HG03378 (cell line): ENCODE measurements at regions not wholly inside any gene's neighbourhood (a gene's known extent, or its start where the extent isn't known, plus 50 kb on each side); places are given as distances from the start of the nearest gene placed in this dataset.

Experiments used
- ATAC-seq: cut with Tn5 transposase; IDR thresholded peaks from one replicate; pipeline ENCODE4 v1.9.1; 2021; ENCODE audit warnings: mild to moderate bottlenecking, moderate library complexity; ENCODE audit not compliant: unreplicated experiment

DNA sequence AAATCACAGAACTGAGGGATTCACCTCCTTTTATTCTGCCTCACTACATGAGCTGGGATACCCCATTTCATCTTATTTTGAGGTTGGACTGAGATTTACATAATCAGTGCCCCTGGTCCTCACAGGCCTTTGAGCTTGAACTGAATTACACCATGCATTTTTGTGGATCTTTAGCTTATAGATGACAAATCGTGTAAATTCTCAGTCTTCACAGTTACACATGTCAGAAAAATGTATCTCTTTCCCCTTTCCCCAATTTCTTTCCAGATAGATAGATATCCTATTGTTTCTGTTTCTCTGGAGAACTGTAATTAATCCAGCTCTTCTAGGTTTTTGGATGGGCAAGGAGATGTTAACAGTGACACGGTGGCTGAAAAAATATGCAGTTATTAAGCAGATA, 1778.9 kb upstream of the SEL1L start:
- ATAC-seq = no peak

DNA sequence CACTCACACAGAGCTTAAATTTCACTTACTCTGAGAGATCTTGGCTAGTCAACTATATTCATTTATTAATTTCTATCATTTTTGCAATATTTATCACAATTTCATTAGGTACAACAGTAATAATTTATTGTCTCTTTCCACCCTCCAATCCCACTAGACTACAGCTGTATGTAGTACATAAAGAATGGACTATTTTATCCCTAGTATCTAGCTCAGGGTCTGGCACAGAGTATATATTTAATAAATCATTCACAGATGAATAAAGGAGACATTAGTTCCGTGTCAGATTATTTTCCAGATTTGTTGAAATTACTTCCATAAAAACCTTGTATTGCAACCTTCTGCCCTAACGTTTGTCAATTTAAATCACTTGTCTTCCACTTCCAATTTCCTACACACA, 1781.1 kb upstream of the SEL1L start:
- ATAC-seq = no peak

DNA sequence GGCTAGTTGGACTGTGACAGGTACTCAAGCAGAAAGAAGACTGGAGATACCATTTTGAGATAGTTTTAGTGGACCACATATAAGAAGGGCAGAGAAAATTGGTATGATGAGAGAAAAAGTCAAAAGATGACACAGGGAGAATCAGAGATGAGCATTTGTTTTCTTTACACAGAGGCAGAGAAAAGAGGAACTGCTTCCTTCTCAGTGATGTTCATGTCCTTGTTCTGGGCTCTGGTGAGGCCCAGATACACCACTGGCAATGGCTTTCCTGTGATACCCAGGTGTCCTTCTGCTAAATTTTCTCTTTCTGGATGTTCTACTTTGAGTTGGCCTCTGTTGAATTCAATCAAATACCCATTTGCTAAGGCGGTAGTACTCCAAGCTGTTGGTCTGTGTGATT, 1782.7 kb upstream of the SEL1L start:
- no peak for ATAC-seq

DNA sequence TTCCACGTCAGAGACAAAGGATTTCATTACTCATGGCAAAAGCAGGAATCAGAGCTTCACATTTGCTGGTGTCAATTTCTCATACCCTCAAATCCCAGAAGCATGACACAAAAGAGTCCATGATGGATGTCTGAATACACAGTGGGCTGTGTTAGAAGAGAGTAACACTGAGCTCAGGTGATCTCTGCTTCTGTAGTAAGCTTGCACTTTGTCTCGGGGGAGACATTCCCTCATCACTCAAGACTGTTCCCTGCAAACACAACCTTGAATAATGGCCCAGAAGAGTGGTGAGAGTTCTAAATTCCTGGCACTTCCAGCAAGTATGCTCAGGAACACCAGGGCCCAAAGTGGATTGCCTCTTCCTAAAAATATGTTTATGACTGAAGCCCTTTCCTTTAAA, 1787.2 kb upstream of the SEL1L start:
- ATAC-seq = no peak

DNA sequence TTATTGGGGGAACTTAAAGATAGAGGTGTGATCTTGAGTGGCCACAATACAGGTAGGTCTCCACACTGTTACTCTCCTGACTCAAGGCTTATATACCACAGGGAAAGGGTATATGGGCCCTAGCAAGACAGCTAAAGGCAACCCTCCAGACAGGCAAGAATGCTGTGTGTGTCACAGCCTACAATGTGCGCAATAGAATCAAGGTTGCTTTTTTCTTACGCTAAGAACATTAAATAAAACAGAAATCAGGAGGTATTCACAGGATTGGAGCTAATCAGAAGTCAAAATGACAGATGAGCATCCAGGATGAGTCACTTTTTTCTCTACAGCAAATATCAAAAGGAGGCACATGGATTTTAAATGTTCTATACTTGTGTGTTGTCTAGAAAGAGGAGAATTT, 1797.9 kb upstream of the SEL1L start:
- no peak for ATAC-seq

DNA sequence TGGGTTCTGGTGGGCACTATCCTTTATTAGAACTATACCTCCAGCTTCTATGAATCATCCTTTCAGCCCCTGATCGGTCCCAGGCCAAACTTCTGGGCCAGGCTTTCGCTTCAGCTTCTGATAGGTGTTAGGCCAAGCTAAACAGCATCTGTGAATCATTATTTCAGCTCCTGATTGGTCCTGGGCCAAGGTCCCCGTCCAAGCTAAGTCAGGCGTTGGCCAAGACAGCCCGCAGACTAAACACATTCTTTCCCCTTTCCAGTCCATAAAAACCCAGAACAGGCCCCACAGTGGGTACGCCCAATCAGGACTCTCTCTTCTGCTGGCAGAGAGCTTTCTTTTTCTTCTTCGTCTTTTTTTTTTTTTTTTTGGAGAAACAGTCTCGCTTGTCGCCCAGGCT, 1808.9 kb upstream of the SEL1L start:
- no peak for ATAC-seq

DNA sequence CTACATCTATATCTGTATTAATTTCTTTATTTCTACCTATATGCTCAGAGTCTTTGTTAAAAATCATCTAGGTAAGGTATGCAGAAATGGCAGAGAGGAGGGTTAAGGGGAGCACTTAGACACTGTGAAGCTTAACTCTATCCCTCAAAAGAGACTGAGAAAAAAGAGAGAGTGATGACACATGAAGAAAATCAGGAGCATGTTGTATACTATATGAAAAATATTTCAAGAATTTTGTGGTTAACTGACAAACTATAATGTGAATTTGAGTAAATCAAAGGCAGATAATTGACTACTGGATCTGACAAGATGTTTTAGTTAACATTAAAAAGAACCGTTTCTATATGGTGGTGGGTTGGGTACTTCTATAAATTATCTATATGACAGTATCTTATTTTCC, 1814.2 kb upstream of the SEL1L start:
- ATAC-seq = no peak

DNA sequence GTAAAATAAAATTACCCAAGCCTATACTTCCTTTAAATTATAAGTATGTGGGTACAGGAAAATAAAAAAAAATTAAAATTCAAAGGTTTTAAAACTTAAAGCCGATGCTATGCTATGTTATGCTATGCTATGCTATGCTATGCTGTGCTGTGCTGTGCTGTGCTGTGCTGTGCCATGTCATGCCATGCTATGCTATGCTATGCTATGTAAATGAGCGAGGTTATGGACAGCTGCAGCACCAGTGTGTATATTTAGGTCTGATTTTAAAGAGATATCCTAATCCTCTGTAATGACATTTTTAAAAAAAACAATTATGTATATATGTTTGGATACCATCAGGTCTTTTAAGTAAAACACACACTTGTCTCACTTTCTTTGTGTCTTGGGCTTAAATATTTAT, 1822.0 kb upstream of the SEL1L start:
- ATAC-seq = no peak

DNA sequence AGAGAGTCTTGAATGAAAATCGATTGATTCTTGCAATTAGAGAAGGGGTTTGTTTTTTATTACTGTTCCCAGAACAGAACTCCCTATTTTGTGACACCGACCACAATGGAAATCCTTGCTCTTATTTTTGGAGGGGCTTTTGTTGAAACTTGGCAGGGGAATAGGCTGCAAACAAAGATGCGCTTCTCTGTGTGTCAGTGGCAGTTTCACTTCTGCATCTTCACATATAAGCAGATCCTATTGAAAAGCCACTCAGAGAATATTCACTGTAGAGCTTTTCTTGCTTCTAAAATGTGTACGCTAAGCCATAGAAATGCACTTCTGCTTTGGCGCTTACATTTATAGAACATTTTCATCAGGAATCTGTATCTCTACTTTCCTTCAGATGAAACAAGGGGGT, 1822.4 kb upstream of the SEL1L start:
- ATAC-seq = no peak

DNA sequence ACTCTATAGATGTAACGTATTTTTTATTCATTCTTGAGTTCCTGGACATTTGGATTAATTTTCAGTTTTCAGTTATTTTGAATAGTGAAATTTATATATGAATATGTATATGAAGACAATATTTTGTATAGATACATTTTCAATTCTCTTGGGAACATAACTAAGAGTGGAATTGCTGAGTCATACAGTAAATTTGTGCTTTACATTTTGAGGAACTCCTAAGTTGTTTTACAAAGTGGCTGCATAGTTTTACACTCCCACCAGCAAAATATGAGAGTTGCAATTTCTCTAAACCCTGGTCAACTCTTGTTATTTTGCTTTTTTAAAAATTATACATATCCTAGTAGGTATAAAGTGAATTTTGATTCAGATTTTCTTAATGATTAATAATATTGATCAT, 1838.6 kb upstream of the SEL1L start:
- no peak for ATAC-seq

DNA sequence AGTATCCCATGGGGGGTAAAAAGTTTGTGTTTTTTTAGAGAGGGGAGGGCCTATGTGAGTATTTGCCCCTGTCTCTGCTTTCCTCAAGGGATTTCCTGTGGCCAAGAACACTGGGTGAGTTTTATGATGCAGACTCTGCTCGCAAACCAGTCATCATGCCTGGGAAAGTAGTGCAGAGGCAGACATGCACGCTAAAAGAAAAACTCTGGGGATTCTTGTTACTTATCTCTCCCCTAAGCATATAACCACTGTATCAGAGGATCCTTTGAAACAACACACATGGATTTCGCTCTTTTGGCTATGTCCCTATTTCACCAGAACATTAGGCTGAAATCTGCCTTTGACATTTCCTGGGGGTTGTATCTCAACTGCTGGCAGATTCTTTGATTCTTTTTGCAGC, 1845.8 kb upstream of the SEL1L start:
- ATAC-seq = no peak

DNA sequence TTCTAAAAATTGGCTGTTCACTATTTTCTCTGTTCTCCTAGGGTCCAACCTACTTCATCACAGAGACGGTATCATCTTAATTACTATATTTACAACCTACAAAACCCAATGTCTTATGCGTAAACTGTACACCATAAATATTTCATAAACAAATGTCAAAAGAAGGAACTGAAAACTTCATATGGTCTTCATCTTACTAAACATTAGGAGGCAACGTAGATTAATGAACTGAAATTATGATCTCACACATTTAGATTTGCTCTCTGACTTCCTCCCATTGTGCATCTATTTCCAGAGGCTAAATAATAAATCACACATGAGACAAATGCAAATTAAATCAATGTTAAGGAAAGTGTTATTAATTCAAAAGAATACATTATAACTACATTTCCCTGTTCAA, 1850.6 kb upstream of the SEL1L start:
- no peak for ATAC-seq

DNA sequence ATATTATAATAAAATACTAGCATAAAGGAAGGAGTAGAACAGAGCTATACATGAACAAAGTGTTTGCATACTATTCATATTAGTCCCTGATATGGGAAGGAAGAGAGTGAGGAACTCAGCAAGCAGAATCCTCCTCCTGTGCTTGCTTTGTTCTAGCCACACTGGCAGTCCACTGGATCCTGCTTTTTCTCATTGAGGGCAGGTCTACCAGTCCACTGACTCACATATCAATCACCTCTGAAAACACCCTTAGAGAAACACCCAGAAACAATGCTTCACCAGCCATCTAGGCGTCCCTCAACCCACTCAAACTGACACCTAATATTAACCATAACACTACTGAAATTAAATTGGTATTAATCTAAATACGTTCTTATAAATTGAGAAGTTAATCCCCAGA, 1861.7 kb upstream of the SEL1L start:
- ATAC-seq = no peak

DNA sequence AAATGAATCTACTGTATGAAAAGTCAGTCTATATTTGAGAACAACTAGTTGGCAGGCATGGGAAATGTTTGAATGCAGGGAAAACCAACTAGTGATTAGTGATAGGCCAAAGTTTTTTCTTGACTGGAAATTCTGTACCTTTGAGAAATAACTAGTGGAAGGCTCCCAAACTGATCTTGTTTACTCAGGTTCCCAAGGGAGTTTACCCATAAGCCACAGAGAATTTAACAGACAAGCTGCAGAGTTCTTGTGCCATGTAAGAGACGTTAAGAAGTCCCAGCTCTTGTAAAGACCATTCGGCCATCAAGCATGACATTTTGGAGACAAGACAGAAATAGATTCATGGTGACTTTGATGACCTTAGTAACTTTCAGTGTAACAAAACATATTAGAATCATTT, 1882.8 kb upstream of the SEL1L start:
- no peak for ATAC-seq

DNA sequence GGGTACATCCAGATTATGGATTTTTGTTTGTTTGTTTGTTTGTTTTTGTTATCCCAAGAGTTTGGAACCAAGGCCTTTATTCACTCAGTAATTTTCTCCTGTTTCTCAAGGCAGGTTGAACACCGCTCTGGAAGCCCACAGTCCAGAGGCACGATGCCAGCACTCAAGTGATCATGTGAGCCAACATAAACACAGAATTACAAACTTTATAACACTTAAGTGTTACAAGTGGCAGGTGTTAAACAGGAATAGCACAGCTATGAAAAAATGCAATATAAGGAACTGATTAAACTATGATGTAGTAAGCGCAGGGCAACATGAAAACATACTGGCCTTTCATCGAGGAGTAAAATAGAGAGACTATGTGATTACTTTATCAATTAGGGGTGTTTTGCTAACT, 1885.8 kb upstream of the SEL1L start:
- no peak for ATAC-seq

DNA sequence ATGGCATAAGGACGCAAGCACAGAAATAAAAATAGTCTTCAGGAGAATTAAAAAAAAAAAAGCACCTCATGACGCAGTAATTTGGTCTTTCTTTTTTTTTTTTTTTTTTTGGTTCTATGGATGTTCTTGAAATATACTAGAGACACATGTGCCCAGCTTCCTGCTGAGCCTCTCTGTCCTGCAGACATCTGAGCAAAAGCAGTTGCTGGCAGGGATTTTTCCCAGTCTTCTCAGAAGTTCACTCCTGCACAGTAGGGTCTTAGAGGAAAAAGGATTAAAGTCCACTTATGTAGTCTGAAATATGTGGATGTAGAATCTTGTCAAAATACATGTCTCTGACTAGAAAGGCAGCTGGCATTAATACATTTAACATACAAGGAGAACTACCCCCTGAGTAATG, 1888.1 kb upstream of the SEL1L start:
- no peak for ATAC-seq

DNA sequence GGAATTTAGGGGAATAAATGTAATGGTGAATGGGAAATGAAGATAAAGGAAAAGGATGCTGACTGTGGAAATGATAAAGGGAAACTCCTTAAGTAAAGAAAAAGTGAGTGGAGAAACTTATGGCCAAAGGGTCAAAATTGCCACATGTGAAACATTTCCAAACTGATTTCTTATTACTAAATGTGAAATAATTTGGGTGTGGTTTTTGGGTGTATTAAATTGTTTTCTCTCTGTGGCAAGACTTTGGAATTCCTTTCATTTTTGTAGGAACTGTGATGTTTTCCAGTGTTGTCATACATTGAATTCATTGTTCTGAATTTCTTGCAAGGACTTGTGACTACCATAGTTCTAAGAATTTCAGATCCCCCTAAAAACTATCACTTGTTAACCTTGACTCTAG, 1891.5 kb upstream of the SEL1L start:
- no peak for ATAC-seq

DNA sequence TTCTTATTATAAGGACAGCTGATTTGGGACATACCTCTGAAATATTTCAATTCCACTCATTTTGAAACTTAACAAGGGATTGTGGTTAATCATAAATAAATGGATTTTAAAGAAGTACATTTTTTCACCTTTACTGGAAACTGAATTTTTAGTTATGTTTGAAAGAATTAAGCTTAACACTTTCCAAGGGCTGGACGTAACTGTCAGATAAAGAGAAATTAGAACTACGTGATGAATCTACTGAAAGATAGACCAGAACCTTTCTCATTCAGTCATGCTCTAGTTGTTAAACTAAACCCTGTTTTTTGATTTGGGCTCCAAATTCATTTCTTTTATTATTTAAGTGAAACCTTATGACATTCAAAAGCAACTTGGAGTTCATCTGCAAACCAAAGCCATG, 1892.1 kb upstream of the SEL1L start:
- ATAC-seq = no peak

DNA sequence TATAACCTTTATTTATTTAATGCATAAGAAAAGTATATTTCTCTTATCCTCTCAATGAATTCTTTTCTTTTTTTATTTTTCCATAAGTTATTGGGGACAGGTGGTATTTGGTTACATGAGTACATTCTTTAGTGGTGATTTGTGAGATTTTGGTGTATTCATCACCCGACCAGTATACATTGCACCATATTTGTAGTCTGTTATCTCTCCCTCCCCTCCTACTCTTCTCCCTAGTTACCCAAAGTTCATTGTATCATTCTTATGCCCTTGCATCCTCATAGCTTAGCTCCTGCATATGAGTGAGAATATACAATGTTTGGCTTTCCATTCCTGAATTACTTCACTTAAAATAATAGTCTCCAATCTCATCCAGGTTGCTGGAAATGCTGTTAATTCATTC, 1900.0 kb upstream of the SEL1L start:
- ATAC-seq = no peak

DNA sequence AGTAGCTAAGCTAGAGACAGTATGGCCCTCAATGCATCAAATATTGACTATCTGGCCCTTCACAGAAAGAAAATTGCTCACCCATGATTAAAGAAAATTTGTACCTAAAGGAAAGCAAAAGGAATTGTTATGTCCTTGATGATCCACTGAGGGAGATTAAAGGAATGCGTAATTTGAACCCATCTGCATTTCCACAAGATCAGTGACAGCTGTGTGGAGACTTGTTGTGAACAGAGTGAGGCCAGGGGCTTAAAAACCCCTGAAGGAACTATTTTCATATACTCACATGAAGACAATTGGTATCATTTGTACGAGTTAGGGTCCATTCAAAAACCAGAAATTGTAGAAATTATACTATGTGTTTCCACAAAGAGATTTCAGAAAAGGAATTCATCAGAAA, 1908.1 kb upstream of the SEL1L start:
- ATAC-seq = no peak

DNA sequence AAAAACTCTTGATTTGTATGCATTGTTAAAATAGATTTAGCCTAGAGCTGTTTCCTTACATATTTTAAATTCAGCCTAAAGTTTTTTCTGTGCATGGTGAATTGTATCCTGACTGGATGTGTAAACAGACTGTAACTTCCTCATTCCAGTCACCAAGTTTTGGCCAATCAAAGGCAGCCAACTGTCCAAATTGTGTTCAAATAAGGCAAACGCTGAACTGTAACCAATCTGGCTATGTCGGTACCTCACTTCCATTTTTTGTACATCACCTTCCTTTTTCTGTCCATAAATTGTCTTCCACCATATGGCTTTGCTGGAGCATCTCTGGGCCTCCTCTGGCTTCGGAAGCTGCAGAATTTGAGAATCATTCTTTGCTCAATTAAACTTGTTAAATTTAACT, 1921.9 kb upstream of the SEL1L start:
- ATAC-seq = no peak

DNA sequence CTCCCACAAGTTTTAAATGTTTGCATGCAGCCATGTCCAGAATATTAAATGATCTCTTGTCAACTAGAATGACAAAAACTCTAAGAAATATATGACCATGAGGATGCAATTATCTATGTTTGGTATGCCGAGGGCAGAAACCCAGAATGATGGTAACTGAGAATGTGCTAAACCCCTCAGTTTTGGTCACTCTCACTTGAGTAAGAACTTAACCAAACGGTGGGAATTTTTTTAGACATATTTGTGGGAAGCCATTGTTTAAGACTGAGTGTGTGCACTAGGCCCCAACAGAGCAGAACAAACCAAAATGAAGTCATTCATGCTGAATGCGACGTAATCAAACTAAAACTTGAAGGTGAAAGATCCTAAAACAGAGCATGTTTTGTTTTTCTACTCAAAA, 1927.9 kb upstream of the SEL1L start:
- no peak for ATAC-seq

DNA sequence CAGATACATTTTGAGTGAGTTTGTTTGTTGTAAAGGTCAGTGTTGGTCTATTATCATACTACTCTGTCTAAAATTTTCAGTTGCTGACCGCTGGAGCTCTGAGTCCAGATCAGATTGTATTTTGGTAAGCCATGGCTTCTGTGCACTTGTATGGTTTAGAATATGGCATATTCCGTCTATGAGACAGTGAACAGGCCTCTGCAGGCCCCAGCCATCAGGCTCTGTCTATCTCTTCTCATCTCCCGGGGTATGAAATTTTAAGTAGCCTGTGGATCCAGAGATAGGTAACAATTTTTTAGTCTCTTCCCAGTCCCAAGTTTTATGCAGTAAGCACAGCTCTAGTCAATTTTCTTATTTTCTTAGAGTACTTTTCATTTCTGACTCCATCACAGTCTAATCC, 1929.1 kb upstream of the SEL1L start:
- ATAC-seq = no peak

DNA sequence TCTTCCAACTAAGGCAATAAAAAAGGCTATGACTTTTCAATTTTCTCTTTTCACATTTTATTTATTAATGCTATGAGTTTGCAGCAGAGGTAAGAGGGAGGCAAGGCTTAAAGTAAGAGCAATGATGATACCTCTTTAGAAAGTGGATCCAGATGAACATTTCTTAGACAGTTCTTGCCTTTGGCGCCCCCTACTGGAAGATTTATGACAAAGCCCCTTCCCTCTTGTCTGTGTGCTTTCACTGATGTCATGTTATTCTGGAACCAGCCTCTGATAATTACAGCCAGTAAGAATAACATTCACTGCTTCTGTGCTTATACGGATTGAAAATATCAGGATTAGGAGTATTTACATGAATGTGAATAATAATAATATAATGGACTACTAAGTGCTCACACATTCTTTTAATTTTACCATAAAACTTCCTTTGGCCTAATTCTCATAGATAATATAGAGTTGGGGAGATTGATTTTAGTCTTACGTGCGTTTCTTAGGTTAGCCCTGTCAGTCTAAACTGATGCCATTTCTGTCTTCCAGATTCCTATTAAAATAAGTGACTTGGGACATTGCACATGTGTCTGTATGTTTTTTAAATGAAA, 1929.9 kb upstream of the SEL1L start:
- no peak for ATAC-seq
